Fibroblast of lung (primary cell): ENCODE measurements at regions not wholly inside any gene's neighbourhood (a gene's known extent, or its start where the extent isn't known, plus 50 kb on each side); places are given as distances from the start of the nearest gene placed in this dataset.

Experiments used
- DNase-seq, 2 donors: peaks; one replicate each; pipeline versions ENCODE4 v3.0.0 to v3.0.0-alpha.2; 2010; ENCODE audit warnings: low read depth in 2 of 2
- H2AFZ ChIP-seq: 2 replicates; pipeline ENCODE4 v1.5.1; 2012; ENCODE audit warnings: low read length, control low read depth, inconsistent platforms
- H3K27ac ChIP-seq: 2 replicates; pipeline ENCODE4 v1.5.1; 2011; ENCODE audit warnings: low read length, control low read depth; ENCODE audit not compliant: insufficient read depth
- H3K27me3 ChIP-seq: 2 replicates; pipeline ENCODE4 v1.5.1; 2011; ENCODE audit warnings: mild to moderate bottlenecking, low read length; ENCODE audit not compliant: control insufficient read depth, insufficient read depth
- H3K36me3 ChIP-seq: 2 replicates; pipeline ENCODE4 v1.5.1; 2011; ENCODE audit warnings: low read length; ENCODE audit not compliant: control insufficient read depth, insufficient read depth
- H3K4me1 ChIP-seq: 2 replicates; pipeline ENCODE4 v1.5.1; 2011; ENCODE audit warnings: low read length; ENCODE audit not compliant: control insufficient read depth, insufficient read depth; ENCODE audit errors: extremely low read depth
- H3K4me2 ChIP-seq: 2 replicates; pipeline ENCODE4 v1.5.1; 2011; ENCODE audit warnings: low read length, control low read depth; ENCODE audit not compliant: insufficient read depth; ENCODE audit errors: extremely low read depth
- H3K4me3 ChIP-seq, 4 experiments: fragments of 200-600 bp in 1 of 4; sonication (generic) in 1 of 4; replicated peaks in 1 of 4; 2 replicates each; pipeline ENCODE4 v1.5.1; 2011 to 2016; ENCODE audit warnings: low read length in 4 of 4, low read depth in 3 of 4, mild to moderate bottlenecking in 3 of 4, control low read depth in 2 of 4, inconsistent platforms in 1 of 4, mixed read lengths in 1 of 4; ENCODE audit not compliant: insufficient read depth in 1 of 4; ENCODE audit errors: control extremely low read depth in 1 of 4
- H3K79me2 ChIP-seq: 2 replicates; pipeline ENCODE4 v1.5.1; 2012; ENCODE audit warnings: mild to moderate bottlenecking, low read length, inconsistent platforms; ENCODE audit not compliant: control insufficient read depth, insufficient read depth
- H3K9ac ChIP-seq: 2 replicates; pipeline ENCODE4 v1.5.1; 2011; ENCODE audit warnings: mild to moderate bottlenecking, low read length, control low read depth; ENCODE audit not compliant: insufficient read depth
- H3K9me3 ChIP-seq: 2 replicates; pipeline ENCODE4 v1.5.1; 2012; ENCODE audit warnings: low read depth, low read length; ENCODE audit not compliant: control insufficient read depth, insufficient read depth
- H4K20me1 ChIP-seq: 2 replicates; pipeline ENCODE4 v1.5.1; 2011; ENCODE audit warnings: low read length; ENCODE audit not compliant: control insufficient read depth, insufficient read depth; ENCODE audit errors: extremely low read depth
- EZH2 ChIP-seq: IDR thresholded peaks from 2 replicates; pipeline ENCODE4 v1.5.1; 2012; ENCODE audit warnings: low read length, control low read depth, mild to moderate bottlenecking; ENCODE audit errors: missing control alignments
- TF ChIP-seq, protein P1 (sequence below), 2 donors: IDR thresholded peaks in 1 of 2; conservative IDR thresholded peaks in 1 of 2; 1 replicate in 1 of 2; 2 replicates in 1 of 2; pipeline ENCODE4 v1.5.1; 2011 to 2012; ENCODE audit warnings: low read length in 2 of 2, control low read depth in 1 of 2, inconsistent platforms in 1 of 2, low read depth in 1 of 2, mild to moderate bottlenecking in 1 of 2

DNA sequence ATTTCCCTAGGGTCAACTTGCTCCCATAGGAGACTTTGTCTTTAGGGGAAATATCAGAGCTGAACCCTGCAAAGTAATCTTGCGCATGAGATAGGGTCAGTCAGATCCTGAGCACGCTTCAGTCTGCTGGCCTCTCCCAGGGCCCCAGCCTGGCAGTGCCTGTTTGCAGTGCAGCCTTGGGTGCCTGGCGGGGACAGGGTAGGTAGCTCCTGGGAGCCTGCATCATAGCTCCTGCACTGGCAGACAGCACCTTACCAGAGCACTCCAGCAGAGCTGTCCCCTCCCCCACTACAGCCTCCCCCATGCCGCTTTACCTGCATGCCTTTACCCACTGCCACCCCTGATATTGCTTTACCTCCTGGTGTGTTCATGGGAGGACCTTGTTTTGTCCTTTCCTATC, 237.3 kb downstream of the CCDC59 start:
- H3K79me2 ChIP-seq: no peaks in the 10 kb centered on the region
- no peak for DNase-seq
- no peak overlapping the region for H2AFZ ChIP-seq
- H3K36me3 ChIP-seq: no peaks in the 10 kb centered on the region
- H3K27ac ChIP-seq: no peak overlapping the region
- no peaks in the 10 kb centered on the region for H3K4me1 ChIP-seq
- no peak for TF ChIP-seq EZH2
- TF ChIP-seq, protein P1, sequence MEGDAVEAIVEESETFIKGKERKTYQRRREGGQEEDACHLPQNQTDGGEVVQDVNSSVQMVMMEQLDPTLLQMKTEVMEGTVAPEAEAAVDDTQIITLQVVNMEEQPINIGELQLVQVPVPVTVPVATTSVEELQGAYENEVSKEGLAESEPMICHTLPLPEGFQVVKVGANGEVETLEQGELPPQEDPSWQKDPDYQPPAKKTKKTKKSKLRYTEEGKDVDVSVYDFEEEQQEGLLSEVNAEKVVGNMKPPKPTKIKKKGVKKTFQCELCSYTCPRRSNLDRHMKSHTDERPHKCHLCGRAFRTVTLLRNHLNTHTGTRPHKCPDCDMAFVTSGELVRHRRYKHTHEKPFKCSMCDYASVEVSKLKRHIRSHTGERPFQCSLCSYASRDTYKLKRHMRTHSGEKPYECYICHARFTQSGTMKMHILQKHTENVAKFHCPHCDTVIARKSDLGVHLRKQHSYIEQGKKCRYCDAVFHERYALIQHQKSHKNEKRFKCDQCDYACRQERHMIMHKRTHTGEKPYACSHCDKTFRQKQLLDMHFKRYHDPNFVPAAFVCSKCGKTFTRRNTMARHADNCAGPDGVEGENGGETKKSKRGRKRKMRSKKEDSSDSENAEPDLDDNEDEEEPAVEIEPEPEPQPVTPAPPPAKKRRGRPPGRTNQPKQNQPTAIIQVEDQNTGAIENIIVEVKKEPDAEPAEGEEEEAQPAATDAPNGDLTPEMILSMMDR (conservative IDR thresholded peaks at IDR 0.05 in 1 of 2, IDR thresholded peaks at IDR 0.05 in 1 of 2; ENCODE audit: low read depth in 1 of 2, low read length in 2 of 2): no peak
- H3K4me3 ChIP-seq: no peak overlapping the region
- H3K9ac ChIP-seq: no peak overlapping the region
- no peaks in the 10 kb centered on the region for H4K20me1 ChIP-seq
- H3K4me2 ChIP-seq: no peak overlapping the region
- no peaks in the 10 kb centered on the region for H3K27me3 ChIP-seq
- no peaks in the 10 kb centered on the region for H3K9me3 ChIP-seq

DNA sequence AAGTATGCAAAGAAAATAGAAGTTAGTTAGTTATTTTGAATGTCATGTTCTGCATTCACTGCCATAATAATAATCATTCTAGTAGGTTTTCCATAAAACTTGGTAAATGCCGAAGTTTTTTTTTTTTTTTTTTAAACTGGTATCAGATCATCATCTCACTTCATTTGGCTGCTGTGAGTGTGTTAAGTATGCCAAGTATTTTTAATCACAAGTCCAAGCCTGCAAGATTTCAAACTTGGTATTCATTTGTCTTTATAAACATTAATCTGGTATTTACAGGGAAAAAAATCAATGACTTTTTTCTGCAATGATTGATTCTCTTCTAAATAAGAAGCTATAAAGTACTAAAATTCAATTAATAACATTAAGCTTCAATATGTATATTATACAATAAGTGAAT, 248.9 kb downstream of the CCDC59 start:
- Histone ChIP-seq H3K9me3 (no peaks in the 10 kb centered on the region), H3K79me2 (no peaks in the 10 kb centered on the region), H4K20me1 (no peaks in the 10 kb centered on the region), H3K4me1 (no peaks in the 10 kb centered on the region), H3K27me3 (no peaks in the 10 kb centered on the region), H3K36me3 (no peaks in the 10 kb centered on the region), H3K4me2 (no peak overlapping the region), H3K4me3 (no peak overlapping the region), H3K9ac (no peak overlapping the region), H3K27ac (no peak overlapping the region), H2AFZ (no peak overlapping the region)
- DNase-seq: no peak
- no peak for TF ChIP-seq EZH2
- TF ChIP-seq, protein P1 (conservative IDR thresholded peaks at IDR 0.05 in 1 of 2, IDR thresholded peaks at IDR 0.05 in 1 of 2; ENCODE audit: low read depth in 1 of 2, low read length in 2 of 2): no peak

DNA sequence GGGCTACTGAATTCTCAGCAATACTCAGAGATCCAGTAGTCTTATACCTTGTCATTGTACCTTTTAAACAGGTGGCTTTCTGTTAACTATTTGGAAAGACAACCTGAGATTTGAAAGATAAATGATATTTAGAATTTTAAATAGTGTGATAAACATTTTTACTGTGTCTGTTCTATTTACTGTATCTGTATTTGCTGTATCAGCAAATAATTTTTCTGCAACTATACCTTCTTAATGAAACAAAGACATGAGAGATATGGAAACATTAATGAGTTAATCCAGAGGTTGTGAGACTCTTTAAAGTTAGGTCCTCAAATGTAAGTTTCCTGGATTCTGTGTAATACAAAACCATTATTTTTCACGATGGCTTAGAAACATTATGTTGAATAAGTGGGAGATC, 249.6 kb downstream of the CCDC59 start:
- Histone ChIP-seq H3K79me2 (no peaks in the 10 kb centered on the region), H3K36me3 (no peaks in the 10 kb centered on the region), H4K20me1 (no peaks in the 10 kb centered on the region), H3K27me3 (no peaks in the 10 kb centered on the region), H3K9ac (no peak overlapping the region), H3K27ac (no peak overlapping the region), H3K4me1 (no peaks in the 10 kb centered on the region), H3K9me3 (no peaks in the 10 kb centered on the region), H2AFZ (no peak overlapping the region), H3K4me2 (no peak overlapping the region), H3K4me3 (no peak overlapping the region)
- no peak for DNase-seq
- no peak for TF ChIP-seq EZH2
- TF ChIP-seq, protein P1 (conservative IDR thresholded peaks at IDR 0.05 in 1 of 2, IDR thresholded peaks at IDR 0.05 in 1 of 2; ENCODE audit: low read depth in 1 of 2, low read length in 2 of 2): no peak
